Adrenal gland (tissue), 9 donors: ENCODE measurements at regions not wholly inside any gene's neighbourhood (a gene's known extent, or its start where the extent isn't known, plus 50 kb on each side); places are given as distances from the start of the nearest gene placed in this dataset.

Source experiments
- DNase-seq, 7 donors: peaks; one replicate each; pipeline ENCODE4 v3.0.0-alpha.2; 2019 to 2020
- H3K27ac ChIP-seq, 5 donors: fragments of 200-600 bp; sonication (generic) in 4 of 5; 1 replicate in 3 of 5; 2 replicates in 2 of 5; pipeline versions ENCODE4 v1.5.1 to v1.8.0; 2016 to 2020; ENCODE audit warnings: mild to moderate bottlenecking in 1 of 5
- H3K27me3 ChIP-seq: fragments of 200-600 bp; 2 replicates; pipeline ENCODE4 v1.8.0; 2021
- H3K36me3 ChIP-seq, 2 donors: fragments of 200-600 bp; replicated peaks in 1 of 2; 1 replicate in 1 of 2; 2 replicates in 1 of 2; pipeline versions ENCODE4 v1.5.1 to v1.8.0; 2018 to 2022
- H3K4me1 ChIP-seq, 2 donors: fragments of 200-600 bp; replicated peaks in 1 of 2; 1 replicate in 1 of 2; 2 replicates in 1 of 2; pipeline versions ENCODE4 v1.5.1 to v1.8.0; 2018 to 2021
- H3K4me3 ChIP-seq, 4 donors: fragments of 200-600 bp; sonication (generic) in 3 of 4; one replicate each; pipeline ENCODE4 v1.5.1; 2016 to 2018
- H3K9me3 ChIP-seq, 3 donors: fragments of 200-600 bp; sonication (generic) in 1 of 3; replicated peaks in 1 of 3; 1 replicate in 2 of 3; 2 replicates in 1 of 3; pipeline versions ENCODE4 v1.5.1 to v1.8.0; 2016 to 2021
- CTCF ChIP-seq, 6 experiments: fragments of 450-650 bp in 4 of 6; fragments of 200-600 bp in 2 of 6; sonication (generic) in 1 of 6; IDR thresholded peaks; 1 replicate in 5 of 6; 2 replicates in 1 of 6; pipeline versions ENCODE4 v1.5.1 to v1.8.0; 2016 to 2021; ENCODE audit warnings: antibody characterized with exemption in 6 of 6, mild to moderate bottlenecking in 2 of 6, moderate library complexity in 1 of 6
- POLR2A ChIP-seq, 2 donors: fragments of 450-650 bp; IDR thresholded peaks; one replicate each; pipeline ENCODE4 v1.6.1; 2017; ENCODE audit warnings: antibody characterized with exemption in 2 of 2, mild to moderate bottlenecking in 2 of 2, moderate library complexity in 1 of 2
- WGBS, 4 donors: extraction: QIAGEN DNeasy Blood & Tissue Kit in 2 of 4; methylation state at CpG; one replicate each; pipeline versions ENCODE4 v1.1.5 to v1.1.7; 2013 to 2017; 5-methylcytosine and 5-hydroxymethylcytosine counted together
- intact Hi-C, 2 donors: fragments of 100-400 bp; cut with DNase I; formaldehyde crosslinking; loops; one replicate each; pipeline versions ENCODE4 v1.14.1 to v1.15.0; 2022 to 2023
- donor health status: healthy with polysubstance abuse.
- donor health status: Bipolar disorder and iron deficiency.
- donor health status: DM: yes; HTN: yes; CAD: no.
- donor health status: DM: no; HTN: no; CAD: no.
- donor health status: DM: no; HTN: no; CAD: no.

GRCh38 chr12:92991134-92991533 lies 62.0 kb upstream of the EEA1 start:
- DNase-seq: no peak
- H3K36me3 ChIP-seq: no peaks in the 10 kb centered on the region
- WGBS, 4 donors: 94 to 97% (median 96%) methylated on average over 3 of the region's 3 CpGs

DNA sequence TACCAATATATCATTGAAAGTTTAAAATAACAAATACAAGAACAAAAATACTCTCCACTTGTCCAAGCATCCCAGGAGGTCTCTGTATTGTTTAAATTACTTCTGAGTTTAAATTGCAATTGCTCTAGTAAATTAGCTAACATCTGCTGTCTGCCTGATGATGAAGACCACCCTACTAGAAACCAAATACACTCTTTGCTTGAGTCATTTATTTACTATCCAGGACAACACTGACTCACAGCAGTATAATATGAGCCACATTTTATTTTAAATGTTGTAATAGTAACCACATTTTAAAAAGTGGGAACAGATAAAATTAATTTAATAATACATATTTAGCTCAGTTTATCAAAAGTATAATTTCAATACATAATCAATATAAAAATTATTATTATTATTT lies 62.9 kb upstream of the EEA1 start:
- H3K4me3 ChIP-seq: no peak overlapping the region
- intact Hi-C loops: loop anchor here in 1 of 2 donors (10.0 kb wide), 1 partner anchor 173 kb away; no protein-coding TSS in a partner anchor

More at GRCh38 chr12:92991134-92991533, 62.0 kb upstream of the EEA1 start:
- H3K9me3 ChIP-seq: no peaks in the 10 kb centered on the region
- intact Hi-C loops: loop anchor here in 1 of 2 donors (10.0 kb wide), 1 partner anchor 174 kb away; no protein-coding TSS in a partner anchor
- TF ChIP-seq POLR2A (IDR thresholded peaks at IDR 0.05) (no peak), CTCF (IDR thresholded peaks at IDR 0.05) (no peak)
- H3K4me3 ChIP-seq: no peak overlapping the region
- no peak overlapping the region for H3K27ac ChIP-seq
- H3K27me3 ChIP-seq: no peaks in the 10 kb centered on the region
- H3K4me1 ChIP-seq: peaks cover 19 to 20% of the 10 kb centered on the region in 2 donors

GRCh38 chr12:92993259-92993658 lies 64.2 kb upstream of the EEA1 start:
- Histone ChIP-seq H3K4me3 (no peak overlapping the region), H3K27ac (no peak overlapping the region), H3K9me3 (no peaks in the 10 kb centered on the region), H3K4me1 (peaks cover 10 to 13% of the 10 kb centered on the region in 2 donors), H3K36me3 (no peaks in the 10 kb centered on the region), H3K27me3 (no peaks in the 10 kb centered on the region)
- no peak for DNase-seq
- intact Hi-C loops: loop anchor here in 1 of 2 donors (10.0 kb wide), 1 partner anchor 172 kb away; no protein-coding TSS in a partner anchor
- TF ChIP-seq CTCF (IDR thresholded peaks at IDR 0.05): no peak
- WGBS, 4 donors: 78 to 96% (median 86%) methylated on average over 1 of the region's 1 CpG

More for the DNA sequence above, 62.9 kb upstream of the EEA1 start:
- H3K36me3 ChIP-seq: no peaks in the 10 kb centered on the region
- H3K4me1 ChIP-seq: peaks cover 19 to 20% of the 10 kb centered on the region in 2 donors
- DNase-seq: no peak
- H3K27ac ChIP-seq: no peak overlapping the region
- H3K9me3 ChIP-seq: no peaks in the 10 kb centered on the region
- no peaks in the 10 kb centered on the region for H3K27me3 ChIP-seq
- TF ChIP-seq CTCF (IDR thresholded peaks at IDR 0.05) (no peak), POLR2A (IDR thresholded peaks at IDR 0.05) (no peak)

GRCh38 chr12:92995258-92995903 lies 66.3 kb upstream of the EEA1 start:
- no peak overlapping the region for H3K27ac ChIP-seq
- no peak for DNase-seq
- H3K36me3 ChIP-seq: no peaks in the 10 kb centered on the region
- no peaks in the 10 kb centered on the region for H3K4me1 ChIP-seq
- no peak overlapping the region for H3K4me3 ChIP-seq
- no peaks in the 10 kb centered on the region for H3K27me3 ChIP-seq
- 82 to 86% (median 85%) methylated on average over 7 of the region's 7 CpGs for WGBS, 4 donors
- H3K9me3 ChIP-seq: no peaks in the 10 kb centered on the region
- TF ChIP-seq POLR2A (IDR thresholded peaks at IDR 0.05) (no peak), CTCF (IDR thresholded peaks at IDR 0.05) (no peak)
- intact Hi-C loops: loop anchor here in 1 of 2 donors (10.0 kb wide), 1 partner anchor 169 kb away; no protein-coding TSS in a partner anchor
